Central memory CD8-positive, alpha-beta T cell (primary cell): ENCODE measurements at regions not wholly inside any gene's neighbourhood (a gene's known extent, or its start where the extent isn't known, plus 50 kb on each side); places are given as distances from the start of the nearest gene placed in this dataset.

ENCODE experiments used
- ATAC-seq: fragments of 150-1000 bp; cut with Tn5 transposase; replicated peaks from 2 replicates; pipeline ENCODE4 v1.10.0; 2022; ENCODE audit warnings: mild to moderate bottlenecking, moderate FRiP score, moderate number of reproducible peaks; ENCODE audit not compliant: poor library complexity, severe bottlenecking; ENCODE audit errors: extremely low read depth
- DNase-seq, 2 donors: peaks; one replicate each; pipeline ENCODE4 v3.0.0; 2021; ENCODE audit warnings: low spot score in 2 of 2
- H3K27ac Mint-ChIP-seq: one replicate; pipeline ENCODE4 v1.8.0; 2022; ENCODE audit warnings: low read depth, mild to moderate bottlenecking, moderate library complexity, mixed read lengths
- H3K27me3 Mint-ChIP-seq: one replicate; pipeline ENCODE4 v1.8.0; 2022; ENCODE audit warnings: mixed read lengths
- H3K36me3 Mint-ChIP-seq: one replicate; pipeline ENCODE4 v1.8.0; 2022; ENCODE audit warnings: mild to moderate bottlenecking, moderate library complexity, mixed read lengths; ENCODE audit not compliant: insufficient read depth
- H3K4me1 Mint-ChIP-seq: one replicate; pipeline ENCODE4 v1.8.0; 2022; ENCODE audit warnings: mixed read lengths
- H3K4me3 Mint-ChIP-seq: one replicate; pipeline ENCODE4 v1.8.0; 2022; ENCODE audit warnings: mild to moderate bottlenecking, moderate library complexity, mixed read lengths
- H3K9me3 Mint-ChIP-seq: one replicate; pipeline ENCODE4 v1.8.0; 2022; ENCODE audit warnings: mixed read lengths

DNA sequence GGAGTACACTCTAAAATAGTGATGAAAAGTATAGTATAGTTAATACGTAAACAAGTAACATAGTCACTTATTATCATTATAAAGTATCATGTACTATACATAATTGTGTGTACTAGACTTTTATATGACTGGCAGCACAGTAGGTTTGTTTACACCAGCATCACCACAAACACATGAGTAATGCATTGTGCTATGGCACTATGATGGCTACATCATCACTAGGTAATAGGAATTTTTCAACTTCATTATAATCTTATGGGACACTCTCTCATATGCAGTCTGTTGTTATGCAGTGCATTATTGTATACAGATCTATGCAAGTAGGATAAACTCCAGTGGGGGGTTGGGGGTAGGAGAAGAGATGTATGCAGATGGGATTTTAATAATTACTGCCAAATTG lies 52.7 kb upstream of the ELL2 start:
- Mint-ChIP-seq H3K36me3 (no peaks in the 10 kb centered on the region), H3K27me3 (no peaks in the 10 kb centered on the region), H3K27ac (no peak overlapping the region), H3K4me3 (no peak overlapping the region), H3K4me1 (no peaks in the 10 kb centered on the region), H3K9me3 (no peaks in the 10 kb centered on the region)
- DNase-seq (no peak), ATAC-seq (no peak)

DNA sequence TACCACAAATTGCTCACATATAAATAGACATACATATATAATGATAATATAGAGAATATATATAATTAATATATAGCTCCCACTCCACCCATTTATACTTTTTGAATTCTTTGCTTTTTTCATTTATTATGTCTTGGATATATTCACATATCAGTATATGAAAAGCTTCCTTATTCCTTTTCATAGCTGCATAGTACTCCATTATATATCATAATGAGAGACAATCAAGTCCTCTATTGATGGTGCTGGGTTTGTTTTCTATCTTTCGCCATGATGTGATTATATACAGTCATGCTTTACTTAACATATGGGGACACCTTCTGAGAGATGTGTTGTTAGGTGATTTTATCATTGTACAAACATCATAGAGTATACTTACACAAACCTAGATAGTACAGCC lies 51.6 kb upstream of the ELL2 start:
- Mint-ChIP-seq H3K27ac (no peak overlapping the region), H3K9me3 (no peaks in the 10 kb centered on the region), H3K4me1 (no peaks in the 10 kb centered on the region), H3K27me3 (no peaks in the 10 kb centered on the region), H3K36me3 (no peaks in the 10 kb centered on the region), H3K4me3 (no peak overlapping the region)
- DNase-seq: no peak
- ATAC-seq: no peak

DNA sequence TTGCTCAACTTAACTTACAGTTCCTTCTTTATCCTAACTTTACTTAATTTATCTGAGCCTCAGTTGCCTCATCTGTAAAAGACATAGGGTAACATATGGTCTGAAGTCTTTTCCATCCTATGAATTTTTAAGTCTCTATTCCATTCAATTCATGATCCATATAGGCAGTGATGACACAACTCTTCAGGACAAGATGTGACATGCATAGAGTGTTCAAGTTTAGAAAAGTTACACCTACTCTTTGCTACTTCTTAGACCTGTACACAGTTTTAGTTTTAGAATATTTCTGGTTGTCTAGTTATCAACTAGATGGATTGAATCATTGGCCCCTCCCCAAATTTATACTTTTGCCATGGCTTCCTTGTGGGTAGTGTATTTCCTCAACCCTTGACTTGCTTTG lies 50.7 kb upstream of the ELL2 start:
- Mint-ChIP-seq H3K27me3 (no peaks in the 10 kb centered on the region), H3K4me1 (no peaks in the 10 kb centered on the region), H3K27ac (no peak overlapping the region), H3K4me3 (no peak overlapping the region), H3K9me3 (no peaks in the 10 kb centered on the region), H3K36me3 (no peaks in the 10 kb centered on the region)
- ATAC-seq (no peak), DNase-seq (no peak)
